Nucleus accumbens (tissue), 56 donors: ENCODE measurements at regions not wholly inside any gene's neighbourhood (a gene's known extent, or its start where the extent isn't known, plus 50 kb on each side); places are given as distances from the start of the nearest gene placed in this dataset.
"Not testable (repeated sequence)": the region's sequence is repeated elsewhere in the genome, so short reads cannot be mapped to it uniquely, and the experiment has no call there.

ENCODE experiments used
- DNase-seq, 56 donors: peaks; one replicate each; lab custom pipeline; 2025; lab: John Stamatoyannopoulos, UW

DNA sequence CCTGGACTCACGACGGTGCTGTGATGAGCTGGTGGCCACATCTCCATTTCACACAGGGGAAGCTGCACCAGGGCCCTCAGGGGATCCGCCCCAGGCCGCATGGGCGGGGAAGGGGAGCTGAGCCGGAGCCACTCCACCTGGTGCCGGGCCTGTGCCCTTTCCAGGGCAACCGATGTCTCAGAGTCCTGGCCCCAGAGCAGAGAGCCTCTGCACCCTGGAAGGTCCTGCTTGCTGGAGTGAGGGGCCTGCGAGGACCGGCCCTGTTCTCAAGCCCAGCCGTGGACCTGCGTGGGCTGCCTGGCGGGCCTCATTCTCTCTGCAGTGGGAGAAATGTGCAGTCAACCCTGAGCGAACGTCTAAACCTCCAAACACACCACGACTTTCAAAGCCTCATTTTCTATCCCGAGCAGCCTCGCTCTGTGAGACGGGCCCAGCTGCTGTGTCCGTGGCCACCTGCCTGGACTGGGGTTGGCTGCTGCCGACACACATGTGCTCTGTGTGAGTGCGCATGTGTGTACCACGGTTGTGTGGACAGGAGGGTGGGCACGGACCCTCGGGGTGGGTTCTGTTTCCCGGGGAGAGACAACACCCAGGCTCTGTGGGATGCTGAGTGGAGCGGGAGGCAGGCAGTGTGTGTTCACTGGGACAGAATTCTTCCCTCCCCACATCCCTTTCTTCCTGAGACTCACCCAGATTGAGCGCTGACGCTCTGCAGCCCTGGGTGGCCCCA lies 163.5 kb downstream of the KIF26A start:
- no peak for DNase-seq

- DNase-seq, result no peak
These were observed 164.5 kb downstream of the KIF26A start for GRCh38 chr14:104302794-104303405.

- no peak for DNase-seq
These were observed 165.5 kb downstream of the KIF26A start for GRCh38 chr14:104303705-104304425.

GRCh38 chr14:104304451-104305351 lies 166.3 kb downstream of the KIF26A start:
- no peak for DNase-seq

DNA sequence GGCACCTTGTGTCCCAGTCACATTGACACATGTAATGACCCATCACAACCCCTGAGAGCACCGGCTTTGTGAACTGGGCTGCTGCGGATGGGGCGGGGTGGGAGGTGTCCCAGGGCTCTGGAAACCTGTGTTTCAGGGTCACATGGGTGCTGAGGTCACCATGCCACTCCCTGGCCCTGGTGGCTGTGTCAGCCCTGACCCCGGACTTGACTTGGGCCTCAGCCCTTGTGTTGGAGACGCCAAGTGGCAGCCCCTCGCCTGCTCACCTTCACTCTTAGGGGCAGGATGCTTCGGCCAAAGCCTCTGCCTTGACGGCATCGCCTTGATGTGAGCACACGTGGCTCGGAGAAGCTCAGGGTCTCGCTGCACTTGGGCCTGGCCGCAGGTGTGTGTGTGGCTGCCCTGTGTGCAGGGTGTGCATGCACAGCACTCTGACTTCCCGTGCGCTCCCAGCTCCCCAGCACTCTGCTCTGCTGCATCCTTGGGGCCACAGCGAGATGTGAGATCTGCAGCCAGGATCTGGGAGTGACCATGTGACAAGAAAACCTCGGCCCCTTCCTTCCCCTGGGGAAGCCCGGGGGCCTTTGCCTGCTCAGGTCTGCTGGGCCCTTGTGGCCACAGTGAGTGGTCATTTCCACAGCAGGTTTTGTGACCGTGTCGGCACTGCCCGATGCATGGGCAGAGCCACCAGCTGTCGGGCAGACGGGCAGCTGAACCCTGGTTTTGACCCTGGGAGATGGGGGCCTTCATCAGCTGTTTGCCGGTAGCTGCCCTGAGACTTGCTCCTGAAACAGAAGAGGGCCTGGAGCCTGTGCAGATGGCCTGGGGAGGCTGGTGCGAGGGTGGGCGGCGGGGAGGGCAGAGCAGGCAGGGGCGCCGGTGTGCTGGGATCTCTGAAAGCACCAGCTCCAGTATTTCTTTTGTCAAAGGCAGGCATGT lies 167.4 kb downstream of the KIF26A start:
- no peak for DNase-seq

DNA sequence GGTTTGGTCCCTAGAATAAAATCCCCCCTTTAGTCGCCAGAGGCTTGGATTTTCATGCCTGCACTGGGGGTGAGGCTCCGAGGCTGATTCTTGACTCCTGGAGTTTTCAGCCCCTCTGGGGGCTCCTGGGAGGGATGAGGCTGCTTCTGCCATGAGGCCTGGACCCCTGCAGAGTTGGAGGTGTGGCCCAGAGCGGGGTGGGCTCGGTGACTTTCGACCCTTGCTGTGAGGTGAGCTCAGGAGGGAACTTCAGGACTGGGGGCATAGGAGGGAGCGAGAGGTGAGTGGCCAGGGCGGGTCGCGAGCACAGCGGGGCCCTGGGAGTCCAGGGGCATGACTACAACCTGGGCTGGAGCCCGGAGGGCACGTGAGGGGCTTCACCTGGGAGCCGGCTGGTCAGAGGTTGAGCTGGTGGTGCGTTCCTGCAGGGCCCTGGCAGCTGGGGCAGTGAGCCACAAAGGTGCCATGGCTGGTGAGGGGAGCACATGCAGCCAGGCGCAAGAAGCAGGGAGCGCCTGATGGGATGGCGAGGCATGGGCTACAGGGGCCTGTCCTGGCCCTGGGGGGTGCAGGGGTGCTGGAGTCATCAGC lies 168.2 kb downstream of the KIF26A start:
- DNase-seq, result no peak

DNA sequence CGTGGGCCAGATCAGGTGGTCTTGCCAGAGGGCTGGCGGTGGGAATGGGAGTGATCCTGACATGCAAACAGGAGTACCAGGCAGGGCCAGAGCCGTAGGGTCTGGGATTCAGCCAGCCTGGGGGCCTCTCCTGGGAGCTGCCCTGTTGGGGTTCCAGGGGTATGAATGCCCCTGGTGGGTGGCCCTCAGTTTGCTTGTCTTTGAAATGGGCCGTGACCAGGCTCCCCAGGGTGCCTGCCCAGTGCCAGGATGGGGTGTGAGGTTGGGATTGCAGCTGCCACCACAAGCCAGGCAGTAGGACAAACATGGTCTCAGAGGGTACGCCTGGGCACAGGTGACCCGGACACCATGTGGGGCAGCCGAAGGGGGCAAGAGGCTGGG lies 168.8 kb downstream of the KIF26A start:
- no peak for DNase-seq

DNA sequence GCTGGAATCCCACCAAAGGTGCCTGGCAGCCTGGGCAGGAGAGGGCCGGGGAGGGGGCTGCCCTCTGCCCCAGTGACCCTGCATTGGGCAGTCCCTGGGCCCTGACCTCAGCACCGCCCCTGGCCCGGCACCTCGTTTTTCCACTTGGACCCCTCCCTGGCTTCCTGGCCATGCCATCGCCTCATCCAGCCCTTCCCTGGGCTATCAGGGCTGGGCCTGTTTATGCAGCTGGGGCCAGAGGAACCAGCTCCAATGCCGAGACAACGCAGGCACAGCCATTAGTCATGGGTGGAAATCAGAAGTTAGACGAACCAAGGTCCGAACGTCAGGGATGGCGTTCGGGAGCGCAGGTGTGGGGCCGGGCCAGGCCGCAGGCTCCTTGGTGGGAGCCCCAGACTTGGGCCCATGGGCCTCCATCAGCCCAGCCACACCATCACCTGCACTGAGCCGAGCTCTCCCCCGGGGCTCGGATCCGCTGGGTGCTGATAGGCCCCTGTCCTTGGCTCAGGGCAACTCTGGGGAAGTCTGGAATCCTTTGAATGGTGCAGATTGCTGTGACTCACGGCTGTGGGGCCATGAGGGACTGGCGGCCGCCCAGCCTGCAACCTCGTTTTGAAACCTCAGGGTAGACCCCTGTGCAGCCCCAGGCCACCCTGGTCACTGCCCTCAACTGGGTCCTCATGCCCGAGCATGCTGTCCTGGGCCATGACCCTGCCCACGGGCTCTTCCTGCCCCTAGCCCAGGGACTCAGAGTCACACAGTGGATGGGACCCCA lies 169.4 kb downstream of the KIF26A start:
- DNase-seq, result no peak

GRCh38 chr14:104308534-104308933 lies 170.1 kb downstream of the KIF26A start:
- DNase-seq, result not testable (repeated sequence)

GRCh38 chr14:104309657-104310369 lies 171.4 kb downstream of the KIF26A start:
- DNase-seq, result no peak

GRCh38 chr14:104311358-104311757 lies 173.0 kb downstream of the KIF26A start:
- no peak for DNase-seq

GRCh38 chr14:104313674-104314073 lies 175.3 kb downstream of the KIF26A start:
- no peak for DNase-seq

DNA sequence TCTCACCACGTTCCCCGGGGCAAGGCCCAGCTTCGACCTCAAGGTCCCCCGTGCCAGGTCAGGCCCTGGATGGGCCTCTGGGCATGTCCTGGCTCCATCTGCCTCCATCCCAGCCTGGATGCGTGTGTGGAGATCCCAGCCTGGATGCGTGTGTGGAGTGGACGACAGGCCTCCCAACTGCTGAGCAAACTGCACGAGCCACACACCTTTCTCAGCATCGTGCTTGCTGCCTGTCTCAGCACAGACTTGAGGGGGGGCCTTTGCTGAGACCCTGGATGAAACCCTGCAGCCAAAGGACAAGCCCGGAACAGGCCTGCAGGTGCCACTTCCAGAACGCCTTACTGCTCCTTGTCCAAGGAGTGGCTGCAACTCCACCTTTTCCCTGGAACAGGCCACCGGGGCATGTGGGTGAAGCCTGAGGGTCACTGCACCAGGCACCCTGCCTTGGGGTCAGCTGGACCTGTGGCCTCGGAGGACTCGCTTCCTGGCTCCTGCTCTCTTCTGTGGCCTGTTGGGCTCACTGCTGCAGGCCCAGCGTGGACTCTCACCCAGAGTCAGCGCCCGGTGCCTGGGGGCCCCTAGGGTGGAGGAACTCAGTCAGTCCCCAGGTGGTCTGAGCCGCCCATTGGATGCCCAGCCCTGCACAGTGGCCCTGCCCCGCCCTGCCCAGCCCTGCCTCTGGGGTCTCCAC lies 176.0 kb downstream of the KIF26A start:
- no peak for DNase-seq

- DNase-seq, result no peak
These were observed 176.8 kb downstream of the KIF26A start for GRCh38 chr14:104315169-104315568.

DNA sequence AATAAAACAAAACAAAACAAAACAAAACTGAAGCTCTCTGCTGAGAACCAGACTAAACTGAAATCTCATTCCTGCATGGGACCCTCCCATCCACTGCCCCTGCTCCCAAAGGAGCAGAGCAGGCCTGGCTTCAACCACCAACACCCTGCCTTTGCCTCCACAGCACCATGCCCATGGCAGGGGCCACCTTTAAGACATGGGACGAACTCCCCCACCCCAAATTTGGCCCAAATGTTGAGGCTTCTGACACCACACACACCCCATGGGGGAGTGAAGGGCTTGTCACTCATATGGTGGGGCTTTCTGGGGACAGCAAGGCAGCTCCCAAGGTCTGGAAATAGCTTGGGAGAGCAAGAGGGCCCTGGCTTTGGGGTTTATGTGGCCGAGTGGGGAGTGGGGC lies 177.2 kb downstream of the KIF26A start:
- DNase-seq, result no peak

DNA sequence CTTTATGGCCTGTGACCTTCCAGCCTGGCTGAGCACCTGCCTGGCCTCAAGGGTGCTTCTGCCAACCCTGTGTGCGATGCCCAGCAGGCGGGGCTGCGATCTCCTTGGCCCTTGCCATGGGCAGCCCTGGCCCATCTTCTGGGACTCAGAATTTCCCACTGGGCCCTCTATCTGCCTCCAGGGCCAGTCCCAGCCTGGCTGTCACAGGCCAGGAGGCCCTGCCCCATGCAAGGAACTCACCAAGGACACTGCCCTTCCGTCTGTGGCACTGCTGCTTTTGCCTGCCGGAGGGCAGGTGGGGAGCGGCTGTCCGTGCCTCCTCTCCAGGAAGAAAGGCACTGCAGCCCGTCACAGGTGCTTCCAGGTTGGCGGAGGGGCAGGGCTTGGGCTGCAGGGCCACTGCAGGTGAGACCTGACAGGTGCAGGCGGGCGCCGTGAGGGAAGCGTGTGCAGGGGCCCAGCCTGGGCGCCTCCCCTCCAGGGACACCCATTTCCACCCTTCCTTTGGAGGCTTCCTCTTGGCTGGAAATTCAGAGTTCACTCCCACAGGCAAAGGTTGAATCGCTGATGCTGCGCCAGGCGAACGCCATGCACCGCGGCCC lies 177.8 kb downstream of the KIF26A start:
- DNase-seq, result no peak
